ENCODE measurements at regions not wholly inside any gene's neighbourhood (a gene's known extent, or its start where the extent isn't known, plus 50 kb on each side); places are given as distances from the start of the nearest gene placed in this dataset.

DNA sequence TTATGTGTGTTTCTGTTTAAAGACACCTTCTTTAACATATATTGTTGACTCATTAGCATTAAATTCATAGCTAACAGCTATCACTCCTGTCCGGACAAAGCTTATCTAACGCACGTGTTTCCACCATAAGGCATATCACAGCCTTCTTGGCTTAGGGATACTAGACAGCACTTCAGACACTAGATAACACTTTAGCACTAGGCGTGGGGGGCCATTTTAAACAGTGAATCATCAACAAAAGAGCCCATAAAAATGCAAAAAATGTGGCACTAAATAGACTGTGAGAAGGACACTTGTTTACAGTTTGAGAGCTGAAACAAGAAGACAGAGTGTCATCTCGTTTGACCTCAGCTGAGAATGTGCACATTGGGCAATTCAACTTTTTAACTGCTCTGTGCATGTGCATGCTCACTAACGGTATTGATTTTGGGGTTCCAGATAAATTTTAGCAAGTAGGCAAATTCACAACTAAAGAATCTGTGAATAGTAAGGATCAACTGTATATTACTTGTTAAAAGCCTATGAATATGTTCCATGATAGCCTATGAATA lies 58.9 kb upstream of the RAI2 start:
- DNase-seq, result no peak

DNA sequence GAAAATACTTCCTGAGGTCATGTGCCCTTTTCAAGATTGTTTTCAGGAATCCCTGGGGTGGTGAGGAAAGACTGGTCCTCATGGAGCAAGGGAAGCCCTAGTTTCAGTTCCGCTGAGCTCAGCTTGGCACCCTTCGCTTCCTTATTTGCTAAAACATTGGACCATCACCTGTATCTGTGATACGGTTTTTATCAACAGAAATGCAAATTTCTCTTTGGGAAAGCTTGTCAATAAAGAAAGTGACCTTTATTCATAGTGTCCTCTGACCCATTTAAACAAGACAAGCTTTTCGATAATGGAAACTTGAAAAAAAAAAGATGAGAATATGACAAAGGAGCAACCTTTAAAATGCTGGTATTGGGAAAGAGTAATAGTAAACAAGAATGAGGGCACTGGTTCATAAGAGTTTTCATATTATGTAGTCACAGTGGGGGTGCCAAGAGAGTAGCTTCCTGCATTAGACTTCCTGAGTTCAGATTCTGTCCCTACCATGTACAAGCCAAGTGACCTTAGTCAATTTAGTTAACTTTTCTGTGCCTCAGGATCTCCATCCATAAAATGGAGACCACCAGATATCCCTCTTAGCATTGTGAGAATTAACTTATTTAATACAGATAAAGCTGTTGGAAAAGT lies 57.0 kb upstream of the RAI2 start:
- no peak for DNase-seq

DNA sequence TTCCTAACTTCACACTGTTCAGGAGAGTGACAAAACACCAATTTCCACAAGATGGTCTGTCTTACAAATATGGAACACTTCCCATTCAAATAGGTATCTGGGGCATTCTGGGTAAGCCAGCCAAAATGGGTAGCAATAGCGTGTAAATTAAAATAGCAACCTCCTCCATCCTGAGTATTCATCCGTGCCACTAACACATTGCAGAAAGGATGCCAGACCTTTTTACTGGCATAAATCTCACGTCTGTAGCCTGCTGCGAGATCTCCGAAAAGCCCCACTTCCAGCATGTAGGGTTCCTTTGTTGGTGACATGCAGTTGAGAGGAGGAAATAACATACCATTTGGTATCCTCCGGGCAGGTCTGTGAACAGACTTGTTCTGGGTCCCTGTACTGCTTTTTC lies 52.7 kb upstream of the RAI2 start:
- no peak for DNase-seq
